ENCODE measurements at regions not wholly inside any gene's neighbourhood (a gene's known extent, or its start where the extent isn't known, plus 50 kb on each side); places are given as distances from the start of the nearest gene placed in this dataset.

- no peak for TF ChIP-seq ZNF24 (IDR thresholded peaks at IDR 0.05)
Observed at GRCh38 chr7:153398370-153398769, 638.8 kb downstream of the ACTR3B start (continued).

- Histone ChIP-seq H3K9ac (ENCODE audit: insufficient read depth, low read depth, low read length) (no peak overlapping the region), H3K9me3 (ENCODE audit: low read length) (peaks cover 31% of the 10 kb centered on the region), H2AFZ (ENCODE audit: low read length) (no peak overlapping the region), H4K20me1 (ENCODE audit: insufficient read depth, low read length) (no peaks in the 10 kb centered on the region), H3K4me1 (ENCODE audit: insufficient read depth, low read length) (no peaks in the 10 kb centered on the region), H3K79me2 (ENCODE audit: insufficient read depth, low read length) (no peaks in the 10 kb centered on the region), H3K36me3 (replicated peaks in 1 of 2; ENCODE audit: control insufficient read depth in 1 of 2, insufficient read depth in 2 of 2, low read length in 2 of 2) (no peaks in the 10 kb centered on the region), H3K4me3 (replicated peaks in 1 of 3; ENCODE audit: insufficient read depth in 1 of 3, low read depth in 2 of 3, low read length in 3 of 3) (no peak overlapping the region), H3K27ac (ENCODE audit: extremely low read length, insufficient read depth, low read length) (no peak overlapping the region), H3K27me3 (ENCODE audit: control insufficient read depth in 1 of 2, insufficient read depth in 2 of 2, low read length in 2 of 2) (no peaks in the 10 kb centered on the region), H3K4me2 (ENCODE audit: low read depth, low read length) (no peak overlapping the region)
- POLR2A ChIA-PET: no interaction called here
- CTCF ChIA-PET (ENCODE audit: low intra/inter-chr PET ratio, low total read pairs): no interaction called here
- intact Hi-C loops (cut with micrococcal nuclease; ENCODE audit: unreplicated experiment) (no loop called here), in situ Hi-C loops (cut with HindIII; ENCODE audit: extremely low pct_ligation_motif_present, low pct_unique_long_range_greater_than_20kb) (no loop called here)
- DNase-seq (ENCODE audit: low spot score): no peak
- no peak for FAIRE-seq
- TF ChIP-seq ZNF253 (CRISPR knock-in tag; IDR thresholded peaks at IDR 0.05; ENCODE audit: borderline replicate concordance) (no peak), ARHGAP35 (CRISPR knock-in tag; IDR thresholded peaks at IDR 0.05; ENCODE audit: borderline replicate concordance) (no peak), RBM39 (IDR thresholded peaks at IDR 0.05; ENCODE audit: low read depth, low read length, poor library complexity, severe bottlenecking) (no peak)
- 20% methylated on average over 8 of the region's 8 CpGs for WGBS (ENCODE audit: low lambda C conversion rate)
- no TSS peak for BruUV-seq (replicated peaks)
- no peak for ATAC-seq
Observed at GRCh38 chr7:153398789-153399553, 639.4 kb downstream of the ACTR3B start.

GRCh38 chr7:153399554-153399940 lies 640.0 kb downstream of the ACTR3B start:
- no peak for ATAC-seq

More at GRCh38 chr7:153399554-153399940, 640.0 kb downstream of the ACTR3B start:
- Histone ChIP-seq H3K9me3 (ENCODE audit: low read length) (peaks cover 25% of the 10 kb centered on the region), H3K36me3 (replicated peaks in 1 of 2; ENCODE audit: control insufficient read depth in 1 of 2, insufficient read depth in 2 of 2, low read length in 2 of 2) (no peaks in the 10 kb centered on the region), H3K4me1 (ENCODE audit: insufficient read depth, low read length) (no peaks in the 10 kb centered on the region), H3K4me3 (replicated peaks in 1 of 3; ENCODE audit: insufficient read depth in 1 of 3, low read depth in 2 of 3, low read length in 3 of 3) (no peak overlapping the region), H3K4me2 (ENCODE audit: low read depth, low read length) (no peak overlapping the region), H3K9ac (ENCODE audit: insufficient read depth, low read depth, low read length) (no peak overlapping the region), H3K27me3 (ENCODE audit: control insufficient read depth in 1 of 2, insufficient read depth in 2 of 2, low read length in 2 of 2) (no peaks in the 10 kb centered on the region), H3K27ac (ENCODE audit: extremely low read length, insufficient read depth, low read length) (no peak overlapping the region), H4K20me1 (ENCODE audit: insufficient read depth, low read length) (no peaks in the 10 kb centered on the region), H3K79me2 (ENCODE audit: insufficient read depth, low read length) (no peaks in the 10 kb centered on the region), H2AFZ (ENCODE audit: low read length) (no peak overlapping the region)
- no peak for TF ChIP-seq TIGD3 (CRISPR knock-in tag; IDR thresholded peaks at IDR 0.05; ENCODE audit: borderline replicate concordance)
- TF ChIP-seq DPF2 (CRISPR knock-in tag; IDR thresholded peaks at IDR 0.05; ENCODE audit: borderline replicate concordance, low read depth): no peak
- TF ChIP-seq ZBTB2 (CRISPR knock-in tag; IDR thresholded peaks at IDR 0.05; ENCODE audit: low read depth): no peak
- no peak for TF ChIP-seq ZSCAN30 (CRISPR knock-in tag; IDR thresholded peaks at IDR 0.05)
- TF ChIP-seq ZNF598 (CRISPR knock-in tag; IDR thresholded peaks at IDR 0.05; ENCODE audit: borderline replicate concordance): no peak
- TF ChIP-seq ZUFSP (CRISPR knock-in tag; IDR thresholded peaks at IDR 0.05; ENCODE audit: borderline replicate concordance): no peak
- CTCF ChIA-PET (ENCODE audit: low intra/inter-chr PET ratio, low total read pairs): no interaction called here
- intact Hi-C loops (cut with micrococcal nuclease; ENCODE audit: unreplicated experiment) (no loop called here), in situ Hi-C loops (cut with HindIII; ENCODE audit: extremely low pct_ligation_motif_present, low pct_unique_long_range_greater_than_20kb) (no loop called here)
- DNase-seq (ENCODE audit: low spot score): no peak
- 7% methylated on average over 1 of the region's 1 CpG for WGBS (ENCODE audit: low lambda C conversion rate)
- FAIRE-seq: no peak
- no TSS peak for BruUV-seq (replicated peaks)
- POLR2A ChIA-PET: no interaction called here
